ENCODE measurements at regions not wholly inside any gene's neighbourhood (a gene's known extent, or its start where the extent isn't known, plus 50 kb on each side); places are given as distances from the start of the nearest gene placed in this dataset.

DNA sequence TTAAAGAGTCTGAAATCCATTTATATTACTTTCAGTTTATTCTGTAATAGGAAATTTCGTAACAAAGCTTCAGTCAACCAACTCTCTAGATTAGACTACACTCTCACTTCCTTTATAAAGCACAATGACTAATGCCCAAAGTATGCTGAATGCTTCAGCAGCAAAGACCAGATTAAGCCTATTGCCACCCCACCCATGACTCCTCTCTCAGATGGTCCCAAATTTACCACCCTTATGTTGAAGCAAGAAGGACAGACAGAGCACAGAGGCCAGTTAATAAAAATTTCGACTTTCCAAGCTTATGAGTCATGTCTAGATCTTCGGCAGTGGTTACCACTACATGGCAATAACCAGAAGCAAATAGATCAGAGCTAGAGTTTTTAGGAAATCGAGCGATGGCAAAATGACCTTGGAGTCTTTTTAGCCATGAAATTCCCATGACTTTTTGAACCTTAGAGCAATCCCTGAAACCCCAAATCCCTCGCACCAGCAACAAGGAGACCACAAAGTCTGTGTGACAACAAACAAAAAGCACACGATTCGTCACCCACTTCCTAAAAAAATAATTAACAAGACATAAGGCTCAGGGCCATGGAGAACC, 287.8 kb upstream of the RASA1 start:
- TF ChIP-seq, protein P1, sequence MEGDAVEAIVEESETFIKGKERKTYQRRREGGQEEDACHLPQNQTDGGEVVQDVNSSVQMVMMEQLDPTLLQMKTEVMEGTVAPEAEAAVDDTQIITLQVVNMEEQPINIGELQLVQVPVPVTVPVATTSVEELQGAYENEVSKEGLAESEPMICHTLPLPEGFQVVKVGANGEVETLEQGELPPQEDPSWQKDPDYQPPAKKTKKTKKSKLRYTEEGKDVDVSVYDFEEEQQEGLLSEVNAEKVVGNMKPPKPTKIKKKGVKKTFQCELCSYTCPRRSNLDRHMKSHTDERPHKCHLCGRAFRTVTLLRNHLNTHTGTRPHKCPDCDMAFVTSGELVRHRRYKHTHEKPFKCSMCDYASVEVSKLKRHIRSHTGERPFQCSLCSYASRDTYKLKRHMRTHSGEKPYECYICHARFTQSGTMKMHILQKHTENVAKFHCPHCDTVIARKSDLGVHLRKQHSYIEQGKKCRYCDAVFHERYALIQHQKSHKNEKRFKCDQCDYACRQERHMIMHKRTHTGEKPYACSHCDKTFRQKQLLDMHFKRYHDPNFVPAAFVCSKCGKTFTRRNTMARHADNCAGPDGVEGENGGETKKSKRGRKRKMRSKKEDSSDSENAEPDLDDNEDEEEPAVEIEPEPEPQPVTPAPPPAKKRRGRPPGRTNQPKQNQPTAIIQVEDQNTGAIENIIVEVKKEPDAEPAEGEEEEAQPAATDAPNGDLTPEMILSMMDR (IDR thresholded peaks at IDR 0.05) = no peak
- TF ChIP-seq SIN3A (IDR thresholded peaks at IDR 0.05; ENCODE audit: borderline replicate concordance, insufficient read depth, low read depth, low read length) = no peak
- no peak for TF ChIP-seq POLR2AphosphoS5 (IDR thresholded peaks at IDR 0.05; ENCODE audit: low read depth, low read length)
- no peak for TF ChIP-seq REST (IDR thresholded peaks at IDR 0.05; ENCODE audit: insufficient read depth in 1 of 2, low read depth in 2 of 2, low read length in 1 of 2)
